ENCODE measurements at regions not wholly inside any gene's neighbourhood (a gene's known extent, or its start where the extent isn't known, plus 50 kb on each side); places are given as distances from the start of the nearest gene placed in this dataset.
"Not testable (repeated sequence)": the region's sequence is repeated elsewhere in the genome, so short reads cannot be mapped to it uniquely, and the experiment has no call there.

- Histone ChIP-seq H3K27ac (no peak overlapping the region), H3K4me3 (IDR thresholded peaks at IDR 0.05; ENCODE audit: insufficient read depth, low read depth, low read length) (no peak overlapping the region), H3K9ac (no peak overlapping the region), H4K20me1 (ENCODE audit: insufficient read depth) (no peaks in the 10 kb centered on the region), H3K36me3 (ENCODE audit: insufficient read depth) (no peaks in the 10 kb centered on the region), H2AFZ (ENCODE audit: low read depth) (no peak overlapping the region), H3K27me3 (ENCODE audit: insufficient read depth, low read depth) (no peaks in the 10 kb centered on the region), H3K79me2 (ENCODE audit: insufficient read depth, low read depth) (no peaks in the 10 kb centered on the region), H3K4me1 (ENCODE audit: low read depth, poor library complexity, severe bottlenecking) (peaks cover 16% of the 10 kb centered on the region), H3K4me2 (no peak overlapping the region)
- TF ChIP-seq CTCF (conservative IDR thresholded peaks at IDR 0.05; ENCODE audit: low read depth, low read length): no peak
Observed at GRCh38 chr3:163382183-163382582, 1696.1 kb downstream of the SI start.

GRCh38 chr3:163368168-163368567, 1710.1 kb downstream of the SI start:
- no peaks in the 10 kb centered on the region for H3K36me3 ChIP-seq (ENCODE audit: insufficient read depth)
- no peaks in the 10 kb centered on the region for H3K4me1 ChIP-seq (ENCODE audit: low read depth, poor library complexity, severe bottlenecking)
- no peak overlapping the region for H2AFZ ChIP-seq (ENCODE audit: low read depth)

GRCh38 chr3:163364717-163365116, 1713.6 kb downstream of the SI start:
- H3K27ac ChIP-seq: no peak overlapping the region
- no peak for TF ChIP-seq CTCF (conservative IDR thresholded peaks at IDR 0.05; ENCODE audit: low read depth, low read length)
- H3K4me1 ChIP-seq (ENCODE audit: low read depth, poor library complexity, severe bottlenecking): no peaks in the 10 kb centered on the region
- H3K4me2 ChIP-seq: no peak overlapping the region
- H4K20me1 ChIP-seq (ENCODE audit: insufficient read depth): no peaks in the 10 kb centered on the region
- no peak overlapping the region for H2AFZ ChIP-seq (ENCODE audit: low read depth)
- no peaks in the 10 kb centered on the region for H3K79me2 ChIP-seq (ENCODE audit: insufficient read depth, low read depth)
- no peak overlapping the region for H3K9ac ChIP-seq
- no peak overlapping the region for H3K4me3 ChIP-seq (IDR thresholded peaks at IDR 0.05; ENCODE audit: insufficient read depth, low read depth, low read length)
- no peaks in the 10 kb centered on the region for H3K36me3 ChIP-seq (ENCODE audit: insufficient read depth)
- no peaks in the 10 kb centered on the region for H3K27me3 ChIP-seq (ENCODE audit: insufficient read depth, low read depth)

More at GRCh38 chr3:163368168-163368567, 1710.1 kb downstream of the SI start:
- no peak for TF ChIP-seq CTCF (conservative IDR thresholded peaks at IDR 0.05; ENCODE audit: low read depth, low read length)
- H3K27me3 ChIP-seq (ENCODE audit: insufficient read depth, low read depth): no peaks in the 10 kb centered on the region
- no peaks in the 10 kb centered on the region for H4K20me1 ChIP-seq (ENCODE audit: insufficient read depth)
- H3K4me3 ChIP-seq (IDR thresholded peaks at IDR 0.05; ENCODE audit: insufficient read depth, low read depth, low read length): no peak overlapping the region
- no peak overlapping the region for H3K27ac ChIP-seq
- H3K4me2 ChIP-seq: no peak overlapping the region
- no peak overlapping the region for H3K9ac ChIP-seq
- H3K79me2 ChIP-seq (ENCODE audit: insufficient read depth, low read depth): no peaks in the 10 kb centered on the region

- Histone ChIP-seq H3K27ac (no peak overlapping the region), H4K20me1 (ENCODE audit: insufficient read depth) (no peaks in the 10 kb centered on the region), H3K4me1 (ENCODE audit: low read depth, poor library complexity, severe bottlenecking) (no peaks in the 10 kb centered on the region), H3K36me3 (ENCODE audit: insufficient read depth) (no peaks in the 10 kb centered on the region), H2AFZ (ENCODE audit: low read depth) (peak overlapping the region; percentile 34; the same call in 1 of the 2 replicates), H3K4me2 (no peak overlapping the region), H3K79me2 (ENCODE audit: insufficient read depth, low read depth) (no peaks in the 10 kb centered on the region), H3K4me3 (IDR thresholded peaks at IDR 0.05; ENCODE audit: insufficient read depth, low read depth, low read length) (no peak overlapping the region), H3K27me3 (ENCODE audit: insufficient read depth, low read depth) (no peaks in the 10 kb centered on the region), H3K9ac (no peak overlapping the region)
- no peak for TF ChIP-seq CTCF (conservative IDR thresholded peaks at IDR 0.05; ENCODE audit: low read depth, low read length)
Observed at GRCh38 chr3:163362151-163362550, 1716.1 kb downstream of the SI start.

- not testable (repeated sequence) for H3K79me2 ChIP-seq (ENCODE audit: insufficient read depth, low read depth); H3K27me3 ChIP-seq (ENCODE audit: insufficient read depth, low read depth); H3K4me2 ChIP-seq; H3K4me3 ChIP-seq (IDR thresholded peaks at IDR 0.05; ENCODE audit: insufficient read depth, low read depth, low read length); H3K36me3 ChIP-seq (ENCODE audit: insufficient read depth); H3K9ac ChIP-seq; H3K4me1 ChIP-seq (ENCODE audit: low read depth, poor library complexity, severe bottlenecking); H4K20me1 ChIP-seq (ENCODE audit: insufficient read depth)
- H3K27ac ChIP-seq: peak overlapping the region; percentile 38; the same call in 1 of the 2 replicates
- H2AFZ ChIP-seq (ENCODE audit: low read depth): peak overlapping the region; percentile 34; the same call in 1 of the 2 replicates
Observed at GRCh38 chr3:163361357-163361878, 1716.9 kb downstream of the SI start.

Data from KMS-11 (cell line).